ENCODE measurements at regions not wholly inside any gene's neighbourhood (a gene's known extent, or its start where the extent isn't known, plus 50 kb on each side); places are given as distances from the start of the nearest gene placed in this dataset.

GRCh38 chr3:73681198-73681597 lies 56.5 kb upstream of the PDZRN3 start:
- no peak for TF ChIP-seq EP300 (IDR thresholded peaks at IDR 0.05; ENCODE audit: borderline replicate concordance)
- no peak for TF ChIP-seq CREB1 (IDR thresholded peaks at IDR 0.05; ENCODE audit: low read depth)
- no peak for TF ChIP-seq CEBPB (IDR thresholded peaks at IDR 0.05)

All from Ishikawa (cell line).